A549 (cell line): ENCODE measurements at regions not wholly inside any gene's neighbourhood (a gene's known extent, or its start where the extent isn't known, plus 50 kb on each side); places are given as distances from the start of the nearest gene placed in this dataset.

Source experiments
- ATAC-seq, 2 experiments: fragments of 200-7000 bp in 1 of 2; fragments of >200 bp in 1 of 2; cut with Nextera tagmentation in 1 of 2; cut with Tn5 transposase in 1 of 2; 3 replicates each; pipeline versions ENCODE4 v1.8.0 to v1.9.1; 2018 to 2020; ENCODE audit warnings: mild to moderate bottlenecking in 1 of 2, moderate library complexity in 1 of 2
- CTCF ChIA-PET: fragments of 300-600 bp; sonication (Branson Sonifier 250); formaldehyde crosslinking; extraction: SDS; loops from one replicate; lab custom pipeline; 2021; ENCODE audit warnings: antibody characterized with exemption, inconsistent platforms; lab: Yijun Ruan, JAX
- POLR2A ChIA-PET: fragments of 350-600 bp; formaldehyde crosslinking; extraction: SDS; loops from one replicate; lab custom pipeline; 2021; ENCODE audit warnings: antibody characterized with exemption, inconsistent platforms; lab: Yijun Ruan, JAX
- DNase-seq, 2 experiments: peaks; one replicate each; pipeline versions ENCODE4 v3.0.0 to v3.0.0-alpha.2; 2011 to 2016; ENCODE audit warnings: low read depth in 1 of 2, low spot score in 1 of 2
- FAIRE-seq: peaks from 2 replicates; lab custom pipeline; 2011; peaks lifted over from hg19 to GRCh38; lab: Jason Lieb, UNC
- H3K27ac ChIP-seq, 2 experiments: fragments of >200 bp; sonication (Bioruptor Twin); formaldehyde crosslinking; 3 replicates each; pipeline ENCODE4 v1.5.1; 2016 to 2017
- H3K4me1 ChIP-seq: fragments of >200 bp; sonication (Bioruptor Twin); formaldehyde crosslinking; 3 replicates; pipeline ENCODE4 v1.6.1; 2016
- H3K4me2 ChIP-seq: fragments of >200 bp; sonication (Bioruptor Twin); formaldehyde crosslinking; 3 replicates; pipeline ENCODE4 v1.6.1; 2016
- H3K4me3 ChIP-seq: fragments of >200 bp; sonication (Bioruptor Twin); formaldehyde crosslinking; 3 replicates; pipeline ENCODE4 v1.5.1; 2016
- H3K9me3 ChIP-seq: fragments of >200 bp; sonication (Bioruptor Twin); formaldehyde crosslinking; 3 replicates; pipeline ENCODE4 v1.6.1; 2016
- BCL3 ChIP-seq: fragments of >200 bp; sonication (Bioruptor Twin); formaldehyde crosslinking; IDR thresholded peaks from 3 replicates; pipeline ENCODE4 v1.6.1; 2016
- BHLHE40 ChIP-seq: IDR thresholded peaks from 2 replicates; pipeline ENCODE4 v1.6.1; 2012; ENCODE audit warnings: low read depth, low read length, inconsistent platforms
- CBX2 ChIP-seq: fragments of 200-600 bp; sonication (generic); IDR thresholded peaks from 2 replicates; pipeline ENCODE4 v1.6.1; 2016; ENCODE audit warnings: low read depth, mild to moderate bottlenecking, borderline replicate concordance
- CEBPB ChIP-seq, 2 experiments: fragments of >200 bp in 1 of 2; sonication (Bioruptor Twin) in 1 of 2; formaldehyde crosslinking in 1 of 2; IDR thresholded peaks; 2 replicates each; pipeline ENCODE4 v1.6.1; 2012 to 2016
- CHD2 ChIP-seq: fragments of 150-350 bp; IDR thresholded peaks from 2 replicates; pipeline ENCODE4 v1.6.1; 2014; ENCODE audit warnings: low read length; ENCODE audit not compliant: partially characterized antibody
- E2F6 ChIP-seq: IDR thresholded peaks from 2 replicates; pipeline ENCODE4 v1.6.1; 2012; ENCODE audit warnings: low read depth, borderline replicate concordance
- EHF ChIP-seq: fragments of 250-450 bp; sonication (Bioruptor Pico); IDR thresholded peaks from 2 replicates; pipeline ENCODE4 v1.5.0; 2020; ENCODE audit warnings: mild to moderate bottlenecking
- EHMT2 ChIP-seq: fragments of 200-600 bp; sonication (generic); IDR thresholded peaks from 2 replicates; pipeline ENCODE4 v1.6.1; 2016; ENCODE audit warnings: antibody characterized with exemption, low read depth, mild to moderate bottlenecking, moderate library complexity
- GATA3 ChIP-seq: IDR thresholded peaks from 2 replicates; pipeline ENCODE4 v1.6.1; 2012; ENCODE audit warnings: borderline replicate concordance
- HDAC2 ChIP-seq: fragments of 200-600 bp; sonication (generic); IDR thresholded peaks from 2 replicates; pipeline ENCODE4 v1.6.1; 2016
- HES2 ChIP-seq: fragments of >200 bp; sonication (Bioruptor Twin); formaldehyde crosslinking; IDR thresholded peaks from 2 replicates; pipeline ENCODE4 v1.6.1; 2016
- HEYL ChIP-seq: fragments of 250-450 bp; sonication (Bioruptor Pico); IDR thresholded peaks from 2 replicates; pipeline ENCODE4 v1.8.0; 2021; ENCODE audit warnings: mild to moderate bottlenecking, moderate library complexity
- HMGXB4 ChIP-seq: fragments of 250-450 bp; sonication (Bioruptor Pico); IDR thresholded peaks from 2 replicates; pipeline ENCODE4 v1.5.0; 2021; ENCODE audit warnings: mild to moderate bottlenecking, moderate library complexity, borderline replicate concordance
- HOXB13 ChIP-seq: fragments of 250-450 bp; sonication (Bioruptor Pico); IDR thresholded peaks from 2 replicates; pipeline ENCODE4 v1.5.0; 2020; ENCODE audit warnings: low read depth, mild to moderate bottlenecking, moderate library complexity
- JUN ChIP-seq, 2 experiments: fragments of >200 bp; sonication (Bioruptor Twin); formaldehyde crosslinking; IDR thresholded peaks; 2 replicates in 1 of 2; 3 replicates in 1 of 2; pipeline ENCODE4 v1.6.1; 2016 to 2017
- JUNB ChIP-seq: fragments of >200 bp; sonication (Bioruptor Twin); formaldehyde crosslinking; IDR thresholded peaks from 2 replicates; pipeline ENCODE4 v1.6.1; 2016
- NFE2L2 ChIP-seq: fragments of 150-350 bp; conservative IDR thresholded peaks from 2 replicates; pipeline ENCODE4 v1.6.1; 2014; ENCODE audit warnings: low read length
- NPAS2 ChIP-seq: fragments of 250-450 bp; sonication (Bioruptor Pico); IDR thresholded peaks from 2 replicates; pipeline ENCODE4 v1.8.0; 2022; ENCODE audit warnings: mild to moderate bottlenecking, moderate library complexity, borderline replicate concordance
- NR3C1 ChIP-seq: fragments of >200 bp; sonication (Bioruptor Twin); formaldehyde crosslinking; IDR thresholded peaks from 3 replicates; pipeline ENCODE4 v1.6.1; 2017
- PBX3 ChIP-seq: IDR thresholded peaks from 2 replicates; pipeline ENCODE4 v1.6.1; 2012
- POLR2AphosphoS2 ChIP-seq: conservative IDR thresholded peaks from 2 replicates; pipeline ENCODE4 v1.6.1; 2012; ENCODE audit warnings: low read length, improper control_type of control experiment, inconsistent platforms
- RCOR1 ChIP-seq: fragments of 150-350 bp; IDR thresholded peaks from 2 replicates; pipeline ENCODE4 v1.6.1; 2014; ENCODE audit warnings: antibody characterized with exemption, low read length, low read depth
- RFX5 ChIP-seq: fragments of 450-650 bp; IDR thresholded peaks from 2 replicates; pipeline ENCODE4 v1.7.1; 2014; ENCODE audit warnings: antibody characterized with exemption, mild to moderate bottlenecking, moderate library complexity
- RNF2 ChIP-seq: fragments of 200-600 bp; sonication (generic); IDR thresholded peaks from 2 replicates; pipeline ENCODE4 v1.6.1; 2016; ENCODE audit warnings: low read depth, mild to moderate bottlenecking, antibody characterized with exemption, moderate library complexity, borderline replicate concordance
- TFCP2L1 ChIP-seq: fragments of 250-450 bp; sonication (Bioruptor Pico); IDR thresholded peaks from 2 replicates; pipeline ENCODE4 v1.5.0; 2021; ENCODE audit warnings: mild to moderate bottlenecking
- TP53 ChIP-seq: fragments of 250-450 bp; sonication (Bioruptor Pico); IDR thresholded peaks from 2 replicates; pipeline ENCODE4 v1.5.0; 2021; ENCODE audit warnings: mild to moderate bottlenecking, moderate library complexity
- ZFP36 ChIP-seq: fragments of 450-650 bp; IDR thresholded peaks from 2 replicates; pipeline ENCODE4 v1.6.1; 2014; ENCODE audit warnings: borderline replicate concordance; ENCODE audit not compliant: partially characterized antibody
- ZNF302 ChIP-seq: fragments of 250-450 bp; sonication (Bioruptor Pico); IDR thresholded peaks from 2 replicates; pipeline ENCODE4 v1.9.0; 2021; ENCODE audit warnings: inconsistent platforms, mild to moderate bottlenecking, moderate library complexity
- WGBS: methylation state at CpG from one replicate; pipeline ENCODE4 v1.1.6; 2017; ENCODE audit errors: missing lambda C conversion rate; 5-methylcytosine and 5-hydroxymethylcytosine counted together

- CTCF ChIA-PET: interaction anchor here (1.9 to 2.0 kb wide), 2 partner anchors 11 to 18 kb away, joined by 4 to 6 read pairs; no protein-coding TSS in a partner anchor
Measured at GRCh38 chr22:26823966-26824365, 166.6 kb downstream of the MIAT start.

GRCh38 chr22:26825960-26826935, 168.9 kb downstream of the MIAT start:
- POLR2A ChIA-PET: no interaction called here
- ATAC-seq: no peak
- no peak for DNase-seq
- Histone ChIP-seq H3K4me1 (no peaks in the 10 kb centered on the region), H3K27ac (no peak overlapping the region), H3K9me3 (no peaks in the 10 kb centered on the region), H3K4me3 (no peak overlapping the region), H3K4me2 (no peak overlapping the region)
- TF ChIP-seq CEBPB (IDR thresholded peaks at IDR 0.05): no peak
- TF ChIP-seq ZNF302 (CRISPR knock-in tag): no peak
- TF ChIP-seq RNF2: no peak
- no peak for TF ChIP-seq E2F6
- TF ChIP-seq RFX5: no peak
- TF ChIP-seq HEYL (CRISPR knock-in tag): no peak
- TF ChIP-seq NFE2L2: no peak
- no peak for TF ChIP-seq HES2
- no peak for TF ChIP-seq HOXB13 (CRISPR knock-in tag)
- TF ChIP-seq JUN (IDR thresholded peaks at IDR 0.05): no peak
- no peak for TF ChIP-seq HMGXB4 (CRISPR knock-in tag)
- TF ChIP-seq CHD2: no peak
- no peak for TF ChIP-seq TP53 (CRISPR knock-in tag)
- no peak for TF ChIP-seq JUNB
- TF ChIP-seq ZFP36: no peak
- no peak for TF ChIP-seq TFCP2L1 (CRISPR knock-in tag)
- no peak for TF ChIP-seq RCOR1
- no peak for TF ChIP-seq GATA3
- no peak for TF ChIP-seq POLR2AphosphoS2
- no peak for TF ChIP-seq PBX3
- CTCF ChIA-PET: interaction anchor here (0.9 kb wide), 1 partner anchor 22 kb away, joined by 3 read pairs; no protein-coding TSS in a partner anchor
- FAIRE-seq: no peak
- WGBS: 64% methylated on average over 10 of the region's 10 CpGs

More at GRCh38 chr22:26823966-26824365, 166.6 kb downstream of the MIAT start:
- POLR2A ChIA-PET: no interaction called here
- Histone ChIP-seq H3K4me1 (no peaks in the 10 kb centered on the region), H3K27ac (no peak overlapping the region), H3K4me3 (no peak overlapping the region), H3K4me2 (no peak overlapping the region), H3K9me3 (no peaks in the 10 kb centered on the region)
- ATAC-seq (no peak), FAIRE-seq (no peak), DNase-seq (no peak)
- 53% methylated on average over 6 of the region's 6 CpGs for WGBS
- no peak for TF ChIP-seq CBX2
- no peak for TF ChIP-seq EHMT2
- TF ChIP-seq BCL3: no peak
- TF ChIP-seq HDAC2: no peak
- TF ChIP-seq EHF: no peak
- TF ChIP-seq NR3C1: no peak
- TF ChIP-seq BHLHE40: no peak
- no peak for TF ChIP-seq RFX5
- no peak for TF ChIP-seq NPAS2 (CRISPR knock-in tag)
- TF ChIP-seq HOXB13 (CRISPR knock-in tag): no peak
- TF ChIP-seq RNF2: no peak
- TF ChIP-seq POLR2AphosphoS2: no peak
- TF ChIP-seq HMGXB4 (CRISPR knock-in tag): no peak
- no peak for TF ChIP-seq RCOR1
